ENCODE measurements at regions not wholly inside any gene's neighbourhood (a gene's known extent, or its start where the extent isn't known, plus 50 kb on each side); places are given as distances from the start of the nearest gene placed in this dataset.
A peak's percentile ranks its signal among the peaks of the same experiment; 100 is the strongest.

GRCh38 chr5:4036861-4037260, 441.2 kb downstream of the IRX1 start:
- Histone ChIP-seq H3K27me3 (ENCODE audit: control insufficient read depth in 2 of 2, insufficient read depth in 2 of 2, low read length in 2 of 2) (no peaks in the 10 kb centered on the region), H3K27ac (ENCODE audit: low read depth, low read length) (no peak overlapping the region), H3K4me3 (ENCODE audit: low read length) (no peak overlapping the region), H3K9me3 (ENCODE audit: control insufficient read depth in 2 of 3, low read length in 3 of 3) (no peaks in the 10 kb centered on the region), H3K4me1 (ENCODE audit: control insufficient read depth in 2 of 2, insufficient read depth in 2 of 2, low read length in 2 of 2) (no peaks in the 10 kb centered on the region), H3K36me3 (ENCODE audit: control insufficient read depth in 2 of 3, insufficient read depth in 3 of 3, low read length in 3 of 3) (no peaks in the 10 kb centered on the region)
- no peak for DNase-seq
- POLR2A ChIA-PET = no interaction called here
- H3K36me3 Mint-ChIP-seq = peaks cover 0 to 10% (median 3%) of the 10 kb centered on the region in 5 donors
- H3K27ac Mint-ChIP-seq = no peak overlapping the region
- intact Hi-C loops (cut with micrococcal nuclease) = no loop called here
- ATAC-seq = no peak
- H3K9me3 Mint-ChIP-seq = peaks cover 0 to 22% (median 4%) of the 10 kb centered on the region in 11 donors
- H3K27me3 Mint-ChIP-seq = no peaks in the 10 kb centered on the region
- H3K4me3 Mint-ChIP-seq = peak overlapping the region in 1 of 10 donors; percentile 23
- H3K4me1 Mint-ChIP-seq = peaks cover 0 to 14% (median 4%) of the 10 kb centered on the region in 7 donors
- CTCF ChIA-PET = no interaction called here

GRCh38 chr5:4038994-4039393, 443.4 kb downstream of the IRX1 start:
- Mint-ChIP-seq H3K36me3 (peaks cover 0 to 13% (median 0%) of the 10 kb centered on the region in 5 donors), H3K4me1 (peaks cover 0 to 31% (median 11%) of the 10 kb centered on the region in 7 donors), H3K4me3 (no peak overlapping the region), H3K27me3 (no peaks in the 10 kb centered on the region), H3K9me3 (peaks cover 0 to 20% (median 3%) of the 10 kb centered on the region in 11 donors), H3K27ac (no peak overlapping the region)
- Histone ChIP-seq H3K4me3 (ENCODE audit: low read length) (no peak overlapping the region), H3K36me3 (ENCODE audit: control insufficient read depth in 2 of 3, insufficient read depth in 3 of 3, low read length in 3 of 3) (no peaks in the 10 kb centered on the region), H3K9me3 (ENCODE audit: control insufficient read depth in 2 of 3, low read length in 3 of 3) (no peaks in the 10 kb centered on the region), H3K27ac (ENCODE audit: low read depth, low read length) (no peak overlapping the region), H3K4me1 (ENCODE audit: control insufficient read depth in 2 of 2, insufficient read depth in 2 of 2, low read length in 2 of 2) (no peaks in the 10 kb centered on the region), H3K27me3 (ENCODE audit: control insufficient read depth in 2 of 2, insufficient read depth in 2 of 2, low read length in 2 of 2) (no peaks in the 10 kb centered on the region)
- ChIA-PET POLR2A (no interaction called here), CTCF (no interaction called here)
- ATAC-seq (no peak), DNase-seq (no peak)
- intact Hi-C loops (cut with micrococcal nuclease) = no loop called here

GRCh38 chr5:4042311-4042710, 446.7 kb downstream of the IRX1 start:
- Mint-ChIP-seq H3K9me3 (peaks cover 0 to 24% (median 0%) of the 10 kb centered on the region in 11 donors), H3K4me1 (peaks cover 0 to 31% (median 9%) of the 10 kb centered on the region in 7 donors), H3K27me3 (no peaks in the 10 kb centered on the region), H3K27ac (peak overlapping the region in 3 of 9 donors; percentile 41 to 76 (median 45)), H3K4me3 (peak overlapping the region in 2 of 10 donors; percentile 19 to 23), H3K36me3 (peaks cover 0 to 15% (median 0%) of the 10 kb centered on the region in 5 donors)
- Histone ChIP-seq H3K4me1 (ENCODE audit: control insufficient read depth in 2 of 2, insufficient read depth in 2 of 2, low read length in 2 of 2) (no peaks in the 10 kb centered on the region), H3K9me3 (ENCODE audit: control insufficient read depth in 2 of 3, low read length in 3 of 3) (no peaks in the 10 kb centered on the region), H3K36me3 (ENCODE audit: control insufficient read depth in 2 of 3, insufficient read depth in 3 of 3, low read length in 3 of 3) (no peaks in the 10 kb centered on the region), H3K4me3 (ENCODE audit: low read length) (no peak overlapping the region), H3K27ac (ENCODE audit: low read depth, low read length) (no peak overlapping the region), H3K27me3 (ENCODE audit: control insufficient read depth in 2 of 2, insufficient read depth in 2 of 2, low read length in 2 of 2) (no peaks in the 10 kb centered on the region)
- ChIA-PET POLR2A (no interaction called here), CTCF (no interaction called here)
- ATAC-seq (no peak), DNase-seq (peak in 1 of 9 donors; percentile 15)
- intact Hi-C loops (cut with micrococcal nuclease) = no loop called here

- CTCF ChIA-PET = no interaction called here
- H3K27ac ChIP-seq (ENCODE audit: low read depth, low read length) = no peak overlapping the region
- H3K4me3 Mint-ChIP-seq = peak overlapping the region in 2 of 10 donors; percentile 8 to 12
Measured at GRCh38 chr5:4043135-4043534, 447.5 kb downstream of the IRX1 start.

GRCh38 chr5:4044881-4045280, 449.2 kb downstream of the IRX1 start:
- Histone ChIP-seq H3K9me3 (ENCODE audit: control insufficient read depth in 2 of 3, low read length in 3 of 3) (no peaks in the 10 kb centered on the region), H3K36me3 (ENCODE audit: control insufficient read depth in 2 of 3, insufficient read depth in 3 of 3, low read length in 3 of 3) (no peaks in the 10 kb centered on the region), H3K27me3 (ENCODE audit: control insufficient read depth in 2 of 2, insufficient read depth in 2 of 2, low read length in 2 of 2) (no peaks in the 10 kb centered on the region), H3K27ac (ENCODE audit: low read depth, low read length) (no peak overlapping the region), H3K4me1 (ENCODE audit: control insufficient read depth in 2 of 2, insufficient read depth in 2 of 2, low read length in 2 of 2) (no peaks in the 10 kb centered on the region), H3K4me3 (ENCODE audit: low read length) (no peak overlapping the region)
- DNase-seq (no peak), ATAC-seq (no peak)
- Mint-ChIP-seq H3K4me3 (no peak overlapping the region), H3K27ac (no peak overlapping the region), H3K36me3 (peaks cover 0 to 9% (median 0%) of the 10 kb centered on the region in 5 donors), H3K27me3 (no peaks in the 10 kb centered on the region), H3K9me3 (peaks cover 0 to 19% (median 0%) of the 10 kb centered on the region in 11 donors), H3K4me1 (peaks cover 0 to 27% (median 9%) of the 10 kb centered on the region in 7 donors)
- ChIA-PET CTCF (interaction anchor here (0.8 kb wide), 1 partner anchor 150 kb away, joined by 3 read pairs; no protein-coding TSS in a partner anchor), POLR2A (no interaction called here)
- intact Hi-C loops (cut with micrococcal nuclease) = no loop called here

More at GRCh38 chr5:4043135-4043534, 447.5 kb downstream of the IRX1 start:
- Mint-ChIP-seq H3K27ac (peak overlapping the region in 1 of 9 donors; percentile 52), H3K36me3 (peaks cover 0 to 15% (median 0%) of the 10 kb centered on the region in 5 donors), H3K27me3 (no peaks in the 10 kb centered on the region), H3K4me1 (peaks cover 0 to 31% (median 9%) of the 10 kb centered on the region in 7 donors), H3K9me3 (peaks cover 0 to 24% (median 0%) of the 10 kb centered on the region in 11 donors)
- POLR2A ChIA-PET = no interaction called here
- intact Hi-C loops (cut with micrococcal nuclease) = no loop called here
- H3K4me3 ChIP-seq (ENCODE audit: low read length) = no peak overlapping the region
- H3K4me1 ChIP-seq (ENCODE audit: control insufficient read depth in 2 of 2, insufficient read depth in 2 of 2, low read length in 2 of 2) = no peaks in the 10 kb centered on the region
- H3K27me3 ChIP-seq (ENCODE audit: control insufficient read depth in 2 of 2, insufficient read depth in 2 of 2, low read length in 2 of 2) = no peaks in the 10 kb centered on the region
- no peaks in the 10 kb centered on the region for H3K36me3 ChIP-seq (ENCODE audit: control insufficient read depth in 2 of 3, insufficient read depth in 3 of 3, low read length in 3 of 3)
- DNase-seq = no peak
- no peak for ATAC-seq
- H3K9me3 ChIP-seq (ENCODE audit: control insufficient read depth in 2 of 3, low read length in 3 of 3) = no peaks in the 10 kb centered on the region

- Histone ChIP-seq H3K27me3 (ENCODE audit: control insufficient read depth in 2 of 2, insufficient read depth in 2 of 2, low read length in 2 of 2) (no peaks in the 10 kb centered on the region), H3K27ac (ENCODE audit: low read depth, low read length) (no peak overlapping the region), H3K4me1 (ENCODE audit: control insufficient read depth in 2 of 2, insufficient read depth in 2 of 2, low read length in 2 of 2) (no peaks in the 10 kb centered on the region), H3K4me3 (ENCODE audit: low read length) (no peak overlapping the region), H3K9me3 (ENCODE audit: control insufficient read depth in 2 of 3, low read length in 3 of 3) (no peaks in the 10 kb centered on the region), H3K36me3 (ENCODE audit: control insufficient read depth in 2 of 3, insufficient read depth in 3 of 3, low read length in 3 of 3) (no peaks in the 10 kb centered on the region)
- Mint-ChIP-seq H3K9me3 (peaks cover 0 to 8% (median 0%) of the 10 kb centered on the region in 11 donors), H3K4me1 (peaks cover 0 to 3% (median 0%) of the 10 kb centered on the region in 7 donors), H3K27me3 (no peaks in the 10 kb centered on the region), H3K4me3 (no peak overlapping the region), H3K36me3 (peaks cover 0 to 2% (median 0%) of the 10 kb centered on the region in 5 donors), H3K27ac (no peak overlapping the region)
- DNase-seq (no peak), ATAC-seq (no peak)
- CTCF ChIA-PET = no interaction called here
- intact Hi-C loops (cut with micrococcal nuclease) = no loop called here
- POLR2A ChIA-PET = no interaction called here
Measured at GRCh38 chr5:4048398-4048797, 452.8 kb downstream of the IRX1 start.

GRCh38 chr5:4050203-4050602, 454.6 kb downstream of the IRX1 start:
- DNase-seq = no peak
- Mint-ChIP-seq H3K4me1 (no peaks in the 10 kb centered on the region), H3K36me3 (peaks cover 0 to 2% (median 0%) of the 10 kb centered on the region in 5 donors), H3K27ac (no peak overlapping the region), H3K27me3 (no peaks in the 10 kb centered on the region), H3K4me3 (no peak overlapping the region), H3K9me3 (peaks cover 0 to 8% (median 0%) of the 10 kb centered on the region in 11 donors)
- Histone ChIP-seq H3K27ac (ENCODE audit: low read depth, low read length) (no peak overlapping the region), H3K36me3 (ENCODE audit: control insufficient read depth in 2 of 3, insufficient read depth in 3 of 3, low read length in 3 of 3) (no peaks in the 10 kb centered on the region), H3K9me3 (ENCODE audit: control insufficient read depth in 2 of 3, low read length in 3 of 3) (no peaks in the 10 kb centered on the region), H3K27me3 (ENCODE audit: control insufficient read depth in 2 of 2, insufficient read depth in 2 of 2, low read length in 2 of 2) (no peaks in the 10 kb centered on the region), H3K4me3 (ENCODE audit: low read length) (no peak overlapping the region), H3K4me1 (ENCODE audit: control insufficient read depth in 2 of 2, insufficient read depth in 2 of 2, low read length in 2 of 2) (no peaks in the 10 kb centered on the region)
- ATAC-seq = no peak
- CTCF ChIA-PET = no interaction called here
- intact Hi-C loops (cut with micrococcal nuclease) = no loop called here
- POLR2A ChIA-PET = no interaction called here
